ENCODE measurements at regions not wholly inside any gene's neighbourhood (a gene's known extent, or its start where the extent isn't known, plus 50 kb on each side); places are given as distances from the start of the nearest gene placed in this dataset.

GRCh38 chr2:52880872-52881271 is 886.7 kb upstream of the CHAC2 start:
- no peak for DNase-seq (ENCODE audit: low spot score)
- TF ChIP-seq, protein P1, sequence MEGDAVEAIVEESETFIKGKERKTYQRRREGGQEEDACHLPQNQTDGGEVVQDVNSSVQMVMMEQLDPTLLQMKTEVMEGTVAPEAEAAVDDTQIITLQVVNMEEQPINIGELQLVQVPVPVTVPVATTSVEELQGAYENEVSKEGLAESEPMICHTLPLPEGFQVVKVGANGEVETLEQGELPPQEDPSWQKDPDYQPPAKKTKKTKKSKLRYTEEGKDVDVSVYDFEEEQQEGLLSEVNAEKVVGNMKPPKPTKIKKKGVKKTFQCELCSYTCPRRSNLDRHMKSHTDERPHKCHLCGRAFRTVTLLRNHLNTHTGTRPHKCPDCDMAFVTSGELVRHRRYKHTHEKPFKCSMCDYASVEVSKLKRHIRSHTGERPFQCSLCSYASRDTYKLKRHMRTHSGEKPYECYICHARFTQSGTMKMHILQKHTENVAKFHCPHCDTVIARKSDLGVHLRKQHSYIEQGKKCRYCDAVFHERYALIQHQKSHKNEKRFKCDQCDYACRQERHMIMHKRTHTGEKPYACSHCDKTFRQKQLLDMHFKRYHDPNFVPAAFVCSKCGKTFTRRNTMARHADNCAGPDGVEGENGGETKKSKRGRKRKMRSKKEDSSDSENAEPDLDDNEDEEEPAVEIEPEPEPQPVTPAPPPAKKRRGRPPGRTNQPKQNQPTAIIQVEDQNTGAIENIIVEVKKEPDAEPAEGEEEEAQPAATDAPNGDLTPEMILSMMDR (IDR thresholded peaks at IDR 0.05): no peak

DNA sequence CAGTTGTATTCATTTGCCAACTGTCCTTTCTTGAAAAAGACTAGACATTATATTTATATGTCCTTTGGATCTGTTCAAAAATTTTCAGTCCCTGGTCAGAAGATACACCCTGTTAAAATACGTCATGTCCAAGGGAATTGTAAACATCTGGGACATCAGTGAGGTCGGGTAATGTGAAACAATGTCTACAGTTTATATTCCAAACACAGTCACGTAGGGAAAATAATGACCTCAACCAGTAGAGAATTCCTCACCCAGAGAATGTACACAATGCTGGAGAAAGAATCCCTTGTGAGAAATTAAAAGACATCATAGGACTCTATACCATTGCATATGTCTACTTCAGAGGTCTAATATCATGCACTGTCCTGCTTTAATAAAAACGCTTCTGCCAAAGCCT is 888.0 kb upstream of the CHAC2 start:
- TF ChIP-seq, protein P1 (IDR thresholded peaks at IDR 0.05): no peak
- no peak for DNase-seq (ENCODE audit: low spot score)
- no peak for ATAC-seq (ENCODE audit: low FRiP score)

More at GRCh38 chr2:52880872-52881271, 886.7 kb upstream of the CHAC2 start:
- no peak for ATAC-seq (ENCODE audit: low FRiP score)

- no peak for DNase-seq (ENCODE audit: low spot score)
- TF ChIP-seq, protein P1 (IDR thresholded peaks at IDR 0.05): no peak
- no peak for ATAC-seq (ENCODE audit: low FRiP score)
These were observed 889.9 kb upstream of the CHAC2 start for GRCh38 chr2:52877703-52878102.

- TF ChIP-seq, protein P1 (IDR thresholded peaks at IDR 0.05): no peak
- ATAC-seq (ENCODE audit: low FRiP score): no peak
- no peak for DNase-seq (ENCODE audit: low spot score)
These were observed 893.0 kb upstream of the CHAC2 start for GRCh38 chr2:52874466-52875106.

- TF ChIP-seq, protein P1 (IDR thresholded peaks at IDR 0.05): no peak
- no peak for DNase-seq (ENCODE audit: low spot score)
- no peak for ATAC-seq (ENCODE audit: low FRiP score)
These were observed 904.8 kb upstream of the CHAC2 start for GRCh38 chr2:52862801-52863200.

- ATAC-seq (ENCODE audit: low FRiP score) (no peak), DNase-seq (ENCODE audit: low spot score) (no peak)
- TF ChIP-seq, protein P1 (IDR thresholded peaks at IDR 0.05): no peak
These were observed 906.0 kb upstream of the CHAC2 start for GRCh38 chr2:52861596-52861995.

GRCh38 chr2:52859065-52859464 is 908.5 kb upstream of the CHAC2 start:
- ATAC-seq (ENCODE audit: low FRiP score) (no peak), DNase-seq (ENCODE audit: low spot score) (no peak)
- TF ChIP-seq, protein P1 (IDR thresholded peaks at IDR 0.05): no peak

All from omental fat pad (tissue), 3 donors.